ENCODE measurements at regions not wholly inside any gene's neighbourhood (a gene's known extent, or its start where the extent isn't known, plus 50 kb on each side); places are given as distances from the start of the nearest gene placed in this dataset.

DNA sequence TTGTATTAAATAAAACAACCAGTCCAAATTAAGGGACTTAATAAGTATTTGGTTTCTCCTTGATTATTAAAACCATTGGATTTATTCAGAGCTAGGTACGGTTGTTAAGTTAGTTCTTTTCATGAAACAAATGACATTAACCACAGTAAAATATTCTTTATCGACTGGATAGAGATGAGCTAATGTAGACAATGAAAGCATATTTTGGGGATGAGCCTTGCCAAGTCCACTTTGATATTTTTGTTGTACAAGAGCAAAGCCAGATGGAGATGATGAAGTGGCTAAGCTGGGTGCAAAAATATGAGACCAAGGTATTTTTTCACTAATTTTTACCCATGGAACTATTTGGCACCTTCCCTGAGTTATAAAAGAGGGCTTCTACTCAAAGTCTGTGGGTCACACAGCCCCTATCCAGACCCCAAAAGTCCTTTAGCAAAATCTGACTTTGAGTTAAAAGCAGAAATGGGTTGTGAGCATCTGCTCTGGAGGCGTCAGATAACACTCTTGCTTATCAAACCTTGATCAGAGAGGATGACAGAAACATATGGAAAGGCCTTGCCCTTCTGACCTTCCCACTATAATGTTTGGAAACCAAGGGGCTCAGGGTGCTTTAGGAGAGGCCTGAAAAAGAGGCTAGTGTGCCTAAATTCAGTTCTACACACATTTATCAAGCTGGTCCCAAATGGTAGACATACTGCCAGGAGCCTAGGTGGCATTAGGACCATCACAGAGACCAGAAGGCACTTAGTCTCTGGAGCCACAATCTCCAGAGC lies 456.8 kb downstream of the MTX2 start:
- ChIA-PET POLR2A (no interaction called here), CTCF (interaction anchor here (1.6 kb wide), 1 partner anchor 599 kb away, joined by 3 read pairs; no protein-coding TSS in a partner anchor)
- TF ChIP-seq, protein P1, sequence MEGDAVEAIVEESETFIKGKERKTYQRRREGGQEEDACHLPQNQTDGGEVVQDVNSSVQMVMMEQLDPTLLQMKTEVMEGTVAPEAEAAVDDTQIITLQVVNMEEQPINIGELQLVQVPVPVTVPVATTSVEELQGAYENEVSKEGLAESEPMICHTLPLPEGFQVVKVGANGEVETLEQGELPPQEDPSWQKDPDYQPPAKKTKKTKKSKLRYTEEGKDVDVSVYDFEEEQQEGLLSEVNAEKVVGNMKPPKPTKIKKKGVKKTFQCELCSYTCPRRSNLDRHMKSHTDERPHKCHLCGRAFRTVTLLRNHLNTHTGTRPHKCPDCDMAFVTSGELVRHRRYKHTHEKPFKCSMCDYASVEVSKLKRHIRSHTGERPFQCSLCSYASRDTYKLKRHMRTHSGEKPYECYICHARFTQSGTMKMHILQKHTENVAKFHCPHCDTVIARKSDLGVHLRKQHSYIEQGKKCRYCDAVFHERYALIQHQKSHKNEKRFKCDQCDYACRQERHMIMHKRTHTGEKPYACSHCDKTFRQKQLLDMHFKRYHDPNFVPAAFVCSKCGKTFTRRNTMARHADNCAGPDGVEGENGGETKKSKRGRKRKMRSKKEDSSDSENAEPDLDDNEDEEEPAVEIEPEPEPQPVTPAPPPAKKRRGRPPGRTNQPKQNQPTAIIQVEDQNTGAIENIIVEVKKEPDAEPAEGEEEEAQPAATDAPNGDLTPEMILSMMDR (IDR thresholded peaks at IDR 0.05; ENCODE audit: low read depth, low read length): no peak
- DNase-seq (ENCODE audit: low read depth, low spot score): no peak
- no peaks in the 10 kb centered on the region for H3K27me3 ChIP-seq (ENCODE audit: control insufficient read depth, insufficient read depth, low read length)
- no peak overlapping the region for H3K27ac ChIP-seq (ENCODE audit: low read depth, low read length)
- no peaks in the 10 kb centered on the region for H3K9me3 ChIP-seq (ENCODE audit: control insufficient read depth, insufficient read depth, low read length)
- H3K4me3 ChIP-seq (ENCODE audit: low read depth, low read length): no peak overlapping the region

DNA sequence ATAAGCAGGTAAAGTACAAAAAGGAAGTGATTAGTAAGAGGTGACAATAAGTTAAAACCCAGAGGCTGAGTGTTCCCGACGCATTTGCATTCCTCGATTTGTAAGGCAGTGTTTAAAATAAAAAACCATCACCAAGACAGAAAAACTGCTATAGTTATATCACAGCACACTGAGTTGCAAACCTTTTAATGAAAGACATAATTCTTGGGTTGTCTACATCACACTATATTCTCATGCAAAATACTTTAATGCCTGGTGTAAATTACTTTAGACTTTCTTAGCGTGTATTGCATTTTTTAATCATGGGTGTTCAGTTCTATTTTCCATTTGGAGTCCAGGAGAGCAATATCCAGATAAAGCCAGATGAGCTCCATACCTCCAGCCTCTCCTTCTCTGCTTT lies 458.5 kb downstream of the MTX2 start:
- POLR2A ChIA-PET: no interaction called here
- CTCF ChIA-PET: no interaction called here
- Histone ChIP-seq H3K27me3 (ENCODE audit: control insufficient read depth, insufficient read depth, low read length) (no peaks in the 10 kb centered on the region), H3K27ac (ENCODE audit: low read depth, low read length) (no peak overlapping the region), H3K9me3 (ENCODE audit: control insufficient read depth, insufficient read depth, low read length) (no peaks in the 10 kb centered on the region), H3K4me3 (ENCODE audit: low read depth, low read length) (no peak overlapping the region)
- no peak for DNase-seq (ENCODE audit: low read depth, low spot score)
- TF ChIP-seq, protein P1 (IDR thresholded peaks at IDR 0.05; ENCODE audit: low read depth, low read length): no peak

DNA sequence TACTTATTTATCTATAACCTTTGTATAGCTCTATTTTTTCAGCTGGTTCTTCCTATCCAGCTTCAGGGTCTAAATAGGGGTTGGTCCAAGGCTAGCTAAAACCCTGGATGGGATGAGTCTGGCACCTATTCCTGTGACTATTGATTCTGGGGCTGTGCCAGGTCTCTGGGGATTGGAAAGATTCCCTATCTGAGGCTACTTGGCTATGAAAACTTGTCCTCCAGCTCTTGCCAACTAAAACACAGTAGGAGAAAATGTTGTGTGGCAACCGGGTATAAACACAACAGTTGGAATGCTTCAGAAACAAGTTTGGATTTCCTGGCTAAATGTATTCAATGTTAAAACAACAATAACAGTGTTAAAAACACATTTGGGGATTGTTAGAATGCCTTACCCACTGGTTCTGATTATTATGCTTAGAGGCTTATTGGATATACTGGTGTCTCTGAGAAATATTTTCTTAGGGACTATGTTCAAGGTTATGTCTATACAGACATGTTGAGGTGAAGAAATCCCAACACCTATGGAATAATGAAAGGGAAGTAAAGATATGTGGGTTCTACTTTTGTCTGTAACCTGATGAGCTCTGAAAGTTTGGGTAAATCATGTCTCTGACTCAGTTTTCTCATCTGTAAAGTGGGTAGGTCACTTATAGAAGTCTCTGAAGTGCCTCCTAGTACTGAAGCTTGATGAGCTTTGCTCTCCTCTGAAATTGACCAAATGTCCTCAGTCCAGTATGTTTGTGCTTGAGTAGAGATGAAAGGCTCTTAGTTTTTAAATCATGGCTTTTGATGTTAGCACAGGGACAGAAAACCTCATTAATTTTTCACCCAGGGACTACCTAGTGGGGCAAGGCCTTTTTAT lies 460.7 kb downstream of the MTX2 start:
- no peaks in the 10 kb centered on the region for H3K9me3 ChIP-seq (ENCODE audit: control insufficient read depth, insufficient read depth, low read length)
- no peaks in the 10 kb centered on the region for H3K27me3 ChIP-seq (ENCODE audit: control insufficient read depth, insufficient read depth, low read length)
- DNase-seq (ENCODE audit: low read depth, low spot score): no peak
- H3K27ac ChIP-seq (ENCODE audit: low read depth, low read length): no peak overlapping the region
- H3K4me3 ChIP-seq (ENCODE audit: low read depth, low read length): no peak overlapping the region
- ChIA-PET CTCF (interaction anchor here (1.1 kb wide), 1 partner anchor 44 kb away, joined by 3 read pairs; no protein-coding TSS in a partner anchor), POLR2A (no interaction called here)
- TF ChIP-seq, protein P1 (IDR thresholded peaks at IDR 0.05; ENCODE audit: low read depth, low read length): no peak

DNA sequence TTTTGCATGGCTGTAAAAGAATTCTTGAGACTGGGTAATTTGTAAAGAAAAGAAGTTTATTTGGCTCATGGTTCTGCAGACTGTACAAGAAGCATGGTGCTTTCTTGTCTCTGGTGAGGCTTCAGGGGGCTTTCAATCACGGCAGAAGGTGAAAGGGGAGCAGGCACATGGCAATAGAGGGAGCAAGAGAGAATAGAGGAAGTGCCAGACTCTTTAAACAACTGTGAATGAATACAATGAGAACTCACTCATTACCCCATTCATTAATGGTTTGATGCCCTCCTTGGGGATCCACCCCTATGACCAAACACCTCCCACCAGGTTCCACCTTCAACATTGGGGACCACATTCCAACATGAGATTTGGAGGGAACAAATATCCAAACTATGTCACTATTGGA lies 463.5 kb downstream of the MTX2 start:
- Histone ChIP-seq H3K27me3 (ENCODE audit: control insufficient read depth, insufficient read depth, low read length) (no peaks in the 10 kb centered on the region), H3K9me3 (ENCODE audit: control insufficient read depth, insufficient read depth, low read length) (no peaks in the 10 kb centered on the region), H3K4me3 (ENCODE audit: low read depth, low read length) (no peak overlapping the region), H3K27ac (ENCODE audit: low read depth, low read length) (no peak overlapping the region)
- POLR2A ChIA-PET: no interaction called here
- CTCF ChIA-PET: no interaction called here
- TF ChIP-seq, protein P1 (IDR thresholded peaks at IDR 0.05; ENCODE audit: low read depth, low read length): no peak
- DNase-seq (ENCODE audit: low read depth, low spot score): no peak

All from AG04450 (cell line).